Pons (tissue), 1 donor: ENCODE measurements at regions not wholly inside any gene's neighbourhood (a gene's known extent, or its start where the extent isn't known, plus 50 kb on each side); places are given as distances from the start of the nearest gene placed in this dataset.
"Not testable (repeated sequence)": the region's sequence is repeated elsewhere in the genome, so short reads cannot be mapped to it uniquely, and the experiment has no call there.

Source experiments
- DNase-seq: peaks from one replicate; pipeline ENCODE4 v3.0.0-alpha.2; 2016; ENCODE audit warnings: low spot score

DNA sequence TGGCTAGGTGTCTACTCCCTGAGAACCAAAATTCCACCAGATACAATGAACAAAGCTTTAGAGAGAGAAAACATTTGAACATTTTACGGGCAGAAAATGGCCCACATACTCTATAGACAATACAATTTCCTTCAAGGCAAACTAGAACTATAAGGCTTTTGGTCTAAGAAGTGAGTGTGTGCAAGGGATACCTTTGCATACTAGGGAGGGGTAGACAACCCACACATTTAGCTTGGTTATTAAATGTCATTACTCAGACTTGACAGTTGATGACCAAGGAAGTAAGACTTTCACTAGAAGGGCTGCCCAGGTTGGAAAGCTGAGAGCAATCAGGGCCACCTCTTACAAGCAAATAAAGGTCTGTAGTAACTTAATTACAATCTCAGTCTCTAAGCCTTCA, 64.0 kb upstream of the PLEKHM1 start:
- DNase-seq, result not testable (repeated sequence)

DNA sequence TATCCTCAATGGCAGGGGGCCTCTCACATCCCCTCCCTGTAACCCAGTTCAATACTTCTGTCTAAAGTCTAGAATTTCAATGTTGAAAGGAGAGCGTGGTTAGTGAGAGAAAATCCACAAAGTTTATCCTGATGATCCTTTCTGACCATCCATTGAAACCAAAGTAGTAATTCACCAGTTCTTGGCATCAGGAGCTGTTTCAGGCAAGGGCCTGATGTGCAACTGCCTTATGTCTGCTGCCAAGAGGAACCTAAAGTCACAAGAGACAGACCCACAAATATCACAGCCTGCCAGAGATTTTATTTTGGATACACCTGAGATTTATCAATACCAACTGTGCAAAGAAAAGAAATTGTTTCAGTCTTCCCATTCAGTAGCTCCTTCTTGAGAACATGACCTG, 68.3 kb upstream of the PLEKHM1 start:
- not testable (repeated sequence) for DNase-seq

DNA sequence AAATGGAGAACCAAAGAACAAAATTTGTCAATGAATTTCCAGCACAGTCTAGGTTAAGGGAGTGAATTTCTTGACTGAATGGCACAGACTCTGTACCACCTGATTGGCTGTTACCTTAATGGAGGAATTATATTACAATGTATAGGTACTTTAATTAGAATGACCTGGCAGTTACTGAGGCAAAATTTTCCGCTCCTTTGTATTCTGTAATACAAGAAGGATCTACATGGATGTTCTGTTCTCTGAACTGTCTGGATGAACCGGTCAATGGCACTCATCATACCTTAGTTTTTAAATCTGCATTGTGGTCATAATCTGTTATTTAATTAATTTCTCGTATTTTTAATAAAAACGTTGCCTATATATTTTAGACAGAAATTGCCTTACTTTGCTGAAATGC, 72.3 kb upstream of the PLEKHM1 start:
- DNase-seq, result not testable (repeated sequence)

DNA sequence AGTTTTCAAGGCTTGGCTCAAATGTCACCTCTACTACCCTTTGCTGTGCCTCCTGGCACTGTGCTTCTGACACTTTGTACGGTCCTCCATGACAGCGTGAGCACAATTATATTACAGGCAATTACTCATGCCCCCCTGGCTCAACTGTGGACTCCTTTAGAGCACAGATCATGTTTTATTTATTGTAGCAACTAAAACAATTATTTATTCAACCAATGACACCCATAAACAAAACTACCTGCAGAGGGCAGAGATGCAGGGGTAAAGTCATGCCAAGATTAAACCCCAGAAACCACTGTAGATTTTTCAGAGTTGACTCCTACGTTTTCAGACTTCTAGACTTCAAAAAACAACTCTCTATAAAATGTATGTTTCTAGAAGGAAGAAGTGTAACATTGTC, 72.8 kb upstream of the PLEKHM1 start:
- not testable (repeated sequence) for DNase-seq

DNA sequence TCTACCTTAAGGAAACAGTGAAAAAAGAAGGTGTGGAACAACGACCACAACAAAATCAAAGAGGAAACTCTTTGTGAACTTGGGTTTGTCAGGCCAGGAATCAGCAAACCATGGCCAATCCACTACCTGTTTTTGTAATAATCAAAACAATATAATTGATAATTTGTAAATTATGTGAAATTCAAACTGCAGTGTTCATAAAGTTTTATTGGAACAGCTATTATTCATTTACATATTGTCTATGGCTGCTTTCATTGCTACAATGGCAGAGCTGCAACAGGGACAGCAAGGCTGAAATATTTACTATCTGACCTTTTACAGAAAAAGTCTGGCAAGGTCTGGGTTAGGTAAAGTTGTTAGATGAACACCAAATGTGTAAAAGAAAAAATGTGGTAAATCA, 77.8 kb upstream of the PLEKHM1 start:
- not testable (repeated sequence) for DNase-seq

DNA sequence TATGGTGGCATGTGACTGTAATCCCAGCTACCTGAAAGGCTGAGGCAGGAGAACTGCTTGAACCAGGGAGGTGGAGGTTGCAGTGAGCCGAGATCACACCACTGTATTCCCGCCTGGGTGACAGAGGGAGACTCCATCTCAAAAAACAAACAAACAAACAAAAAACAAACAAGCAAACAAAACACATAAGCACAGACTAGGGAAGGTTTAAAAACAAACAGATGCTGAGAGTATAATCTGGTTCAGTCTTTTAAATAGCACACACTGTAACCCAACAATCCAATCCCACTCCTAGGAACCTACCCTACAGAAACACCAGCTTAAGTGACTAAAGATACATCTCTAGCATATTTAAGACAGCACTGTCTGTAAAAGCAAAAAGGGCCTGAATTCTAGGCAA, 82.8 kb upstream of the PLEKHM1 start:
- not testable (repeated sequence) for DNase-seq

DNA sequence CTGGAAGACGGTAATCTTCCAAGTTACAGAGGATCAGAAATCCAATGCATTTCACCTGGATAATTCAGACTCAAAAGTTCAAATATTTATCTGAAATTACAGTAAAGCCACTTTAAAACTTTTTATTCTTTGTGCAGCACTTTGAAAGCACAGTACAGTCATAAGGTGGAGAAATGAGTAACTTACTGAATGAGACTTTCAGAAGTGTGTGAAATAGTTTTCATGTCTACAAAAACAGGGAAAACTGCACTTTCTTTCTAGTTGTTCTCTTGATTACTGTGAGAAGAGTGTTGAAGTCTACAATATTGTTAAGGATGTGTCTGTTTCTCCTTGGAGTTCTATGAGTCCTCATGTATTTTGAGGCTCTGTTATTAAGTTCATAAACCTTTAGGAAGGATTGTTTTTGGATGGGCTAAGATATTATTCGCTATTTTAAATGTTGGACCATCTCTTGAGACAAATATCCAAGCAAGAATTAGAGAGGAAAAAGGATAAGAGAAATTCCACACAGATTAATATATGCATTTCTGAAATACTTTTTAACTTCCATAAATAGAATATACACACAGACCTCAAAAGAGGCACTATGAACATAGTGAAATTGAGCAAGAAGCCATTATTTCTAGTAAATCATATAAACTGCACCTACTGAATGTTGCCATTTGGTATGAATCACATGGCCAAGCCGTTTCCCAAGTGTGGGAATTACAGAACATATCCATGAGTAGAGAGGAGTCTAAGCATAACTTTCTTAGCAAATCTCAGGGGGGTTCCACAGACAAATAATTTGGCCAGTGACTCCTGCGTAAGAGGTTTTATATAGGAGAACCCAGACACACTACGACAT, 83.6 kb upstream of the PLEKHM1 start:
- DNase-seq, result peak; percentile 1

DNA sequence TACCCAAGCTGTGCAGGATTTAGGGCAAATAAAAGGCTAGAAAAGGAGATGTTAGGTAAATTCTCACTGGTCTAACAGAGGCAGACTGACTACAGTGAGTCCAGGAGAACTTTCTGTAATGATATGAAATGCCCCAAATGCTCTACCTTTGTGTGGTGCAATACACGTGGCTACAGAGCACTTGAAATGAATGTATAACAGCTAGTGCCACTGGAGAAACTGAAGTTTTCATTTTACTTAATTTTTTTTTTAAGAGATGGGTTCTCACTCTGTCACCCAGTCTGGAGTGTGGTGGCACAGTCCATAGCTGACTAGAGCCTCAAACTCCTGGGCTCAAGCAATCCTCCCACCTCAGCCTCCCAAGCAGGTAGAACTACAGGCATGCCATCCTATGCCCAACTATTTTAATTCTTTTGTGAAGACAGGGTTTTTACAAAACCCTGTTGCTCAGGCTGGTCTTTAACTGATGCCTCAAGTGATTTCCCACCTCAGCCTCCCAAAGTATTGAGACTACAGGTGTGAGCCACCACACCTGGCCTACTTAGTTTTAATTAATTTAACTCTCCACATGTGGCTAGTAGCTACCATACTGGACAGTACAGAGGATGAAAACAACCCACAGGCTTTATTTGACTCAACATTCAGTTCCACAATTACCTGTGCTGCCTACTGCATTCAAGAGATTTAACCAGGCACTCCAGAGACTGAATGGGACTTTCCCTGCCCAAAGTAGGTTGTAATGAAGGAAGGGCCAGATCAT, 84.8 kb upstream of the PLEKHM1 start:
- no peak for DNase-seq

DNA sequence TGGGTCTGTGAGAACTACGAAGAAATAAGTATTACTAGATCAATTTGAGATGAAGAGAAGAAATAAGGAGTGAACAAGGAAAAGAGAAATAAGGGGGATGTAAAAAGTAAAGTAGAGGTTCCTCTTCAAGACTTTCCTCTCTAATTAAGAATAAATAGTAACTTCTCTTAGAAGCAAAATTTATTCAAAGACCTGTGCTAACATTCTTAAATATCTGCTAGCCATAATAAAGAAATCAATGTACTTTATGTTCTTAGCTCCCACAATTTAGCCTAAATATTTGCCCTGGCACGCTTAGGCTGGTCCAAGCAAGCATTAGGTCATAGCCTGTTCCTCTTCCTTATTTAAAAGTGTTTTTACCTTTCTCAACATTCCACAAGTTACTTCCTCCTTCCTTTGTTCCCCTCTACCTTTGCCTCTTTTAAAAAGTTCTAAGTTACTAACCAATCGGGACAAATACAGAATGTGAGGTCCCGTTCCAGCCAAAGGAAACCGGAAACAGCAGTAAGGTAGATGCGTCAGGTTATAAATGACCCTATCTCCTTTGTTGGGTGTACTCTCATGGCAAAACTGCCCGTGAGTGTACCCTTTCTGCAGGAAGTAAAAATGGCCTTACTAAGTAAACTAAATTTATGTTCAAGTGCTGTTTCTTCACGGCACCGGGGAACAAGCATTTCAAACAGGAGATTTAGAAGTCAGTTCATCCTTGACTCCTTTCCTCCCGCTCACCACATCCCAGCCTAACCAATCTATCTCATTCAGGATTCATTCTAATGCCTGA, 86.2 kb upstream of the PLEKHM1 start:
- not testable (repeated sequence) for DNase-seq

DNA sequence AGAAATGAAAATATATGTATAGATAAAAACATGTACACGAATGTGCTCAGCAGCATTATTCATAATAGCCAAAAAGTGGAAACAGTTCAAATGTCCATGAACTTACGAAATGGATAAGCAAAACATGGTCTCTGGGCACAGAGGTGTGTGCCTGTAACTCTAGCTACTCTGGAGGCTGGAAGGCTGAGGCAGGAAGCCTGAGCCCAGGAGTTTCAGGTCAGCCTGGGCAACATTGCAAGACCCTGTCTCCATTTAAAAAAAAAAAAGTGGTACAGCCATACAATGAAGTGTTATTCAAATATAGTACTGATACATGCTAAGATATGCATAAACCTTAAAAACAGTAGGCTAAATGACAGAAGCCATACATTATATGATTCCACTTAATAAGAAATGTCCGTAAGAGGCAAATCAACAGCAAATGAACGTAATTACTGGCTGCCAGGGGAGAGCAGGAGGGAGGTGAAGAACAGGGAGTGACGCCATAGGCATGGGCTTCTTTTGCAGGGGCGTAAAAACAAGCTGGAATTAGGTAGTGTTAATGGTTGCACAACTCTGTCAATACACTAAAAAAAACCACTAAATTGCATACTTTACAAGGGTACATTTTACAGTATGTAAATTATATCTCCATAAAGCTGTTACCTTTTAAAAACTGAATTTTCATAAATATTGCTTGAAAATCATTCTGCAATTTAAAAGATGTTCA, 87.2 kb upstream of the PLEKHM1 start:
- no peak for DNase-seq

DNA sequence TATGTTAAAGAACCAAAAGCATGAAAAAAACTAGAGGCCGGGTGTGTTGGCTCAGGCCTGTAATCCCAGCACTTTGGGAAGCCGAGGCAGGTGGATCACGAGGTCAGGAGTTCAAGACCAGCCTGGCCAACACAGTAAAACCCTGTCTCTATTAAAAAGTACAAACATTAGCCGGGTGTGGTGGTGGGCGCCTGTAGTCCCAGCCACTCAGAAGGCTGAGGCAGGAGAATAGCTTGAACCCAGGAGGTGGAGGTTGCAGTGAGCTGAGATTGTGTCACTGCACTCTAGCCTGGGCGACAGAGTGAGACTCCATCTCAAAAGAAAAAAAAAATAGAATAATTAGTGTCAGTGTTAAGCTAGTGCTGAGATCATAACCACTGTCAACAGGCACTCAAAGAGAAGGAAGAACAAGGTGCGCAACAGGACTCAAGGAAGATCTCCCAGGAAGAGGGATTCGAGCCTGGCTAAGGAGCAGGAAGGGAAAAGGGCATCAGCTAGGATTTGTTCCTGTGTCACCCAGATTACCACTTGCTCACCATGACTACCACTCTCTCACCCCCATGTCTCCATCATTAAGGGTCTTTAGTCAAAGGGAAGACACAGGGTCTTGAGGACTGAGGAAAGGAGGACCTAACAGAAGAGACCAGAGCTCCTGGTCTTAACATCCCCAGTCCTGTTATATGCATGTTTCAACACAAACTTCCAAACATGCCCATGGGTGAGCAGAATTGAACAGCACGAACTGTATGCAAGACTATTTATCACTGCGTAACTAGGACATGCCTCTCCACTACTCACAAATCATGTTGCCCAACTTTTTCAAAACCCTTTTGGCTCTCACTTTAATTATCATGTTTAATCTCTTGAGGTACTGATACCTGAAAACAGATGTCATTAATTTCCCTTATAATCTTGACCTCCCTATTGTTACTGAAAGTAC, 88.3 kb upstream of the PLEKHM1 start:
- peak; percentile 7 for DNase-seq

DNA sequence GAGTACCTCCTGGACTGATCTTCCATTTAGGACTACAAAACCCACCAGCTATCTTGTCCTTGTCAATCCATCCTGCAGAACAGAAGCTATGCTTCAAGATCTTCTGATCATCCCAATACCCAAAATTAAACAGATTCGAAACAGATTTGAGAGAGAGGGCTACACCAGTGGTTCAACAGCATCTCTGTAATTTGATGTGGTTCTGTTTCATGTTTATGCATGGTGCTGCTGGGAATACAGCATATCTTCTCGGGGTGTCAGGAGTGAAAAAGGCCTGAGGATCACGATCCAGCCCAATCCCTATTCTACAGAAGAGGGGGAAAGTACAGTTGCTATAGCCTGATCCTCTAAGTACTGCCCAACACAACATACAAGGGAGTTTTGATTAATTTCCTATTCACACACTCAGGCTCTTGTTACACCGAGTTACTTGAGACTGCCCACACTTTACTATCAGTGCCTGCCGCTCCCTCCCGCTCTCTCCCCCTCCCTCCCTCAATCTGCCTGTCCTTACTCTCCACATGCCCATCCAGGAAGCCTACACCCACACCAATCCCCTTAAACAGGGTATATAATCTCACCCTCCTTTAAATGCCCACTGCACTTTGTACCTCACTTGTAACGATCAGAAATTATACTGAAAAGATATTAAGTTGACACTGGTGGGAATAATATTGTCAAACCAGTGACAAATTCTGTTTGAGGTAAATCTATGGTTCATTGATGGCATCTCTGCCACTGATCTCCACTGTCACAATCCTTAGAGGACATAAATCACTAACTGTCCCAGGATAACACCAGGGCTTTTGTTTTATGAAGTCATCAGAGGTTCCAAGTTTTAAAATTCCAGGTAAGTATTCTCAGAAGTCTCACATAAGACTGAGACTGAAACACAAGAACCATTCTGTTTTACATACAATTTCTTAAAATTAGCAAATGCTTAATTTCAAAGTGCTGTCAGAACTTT, 89.3 kb upstream of the PLEKHM1 start:
- DNase-seq, result peak; percentile 2

DNA sequence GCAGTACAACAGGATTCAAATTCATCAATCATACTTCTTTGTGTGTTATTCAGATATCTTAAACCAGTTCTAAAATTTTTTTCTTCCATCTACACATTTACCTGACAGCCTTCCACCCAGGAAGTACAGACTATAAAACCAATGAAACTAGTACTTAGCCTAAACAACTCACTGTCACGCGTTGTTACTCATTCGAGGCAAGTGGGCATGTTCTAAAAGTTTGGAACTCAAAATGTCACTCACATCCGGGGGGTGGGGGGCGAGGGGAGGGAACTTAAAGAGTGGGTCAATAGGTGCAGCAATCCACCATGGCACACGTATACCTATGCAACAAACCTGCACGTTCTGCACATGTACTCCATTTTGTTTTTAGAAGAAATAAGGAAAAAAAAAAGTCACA, 90.4 kb upstream of the PLEKHM1 start:
- peak; percentile 2 for DNase-seq

DNA sequence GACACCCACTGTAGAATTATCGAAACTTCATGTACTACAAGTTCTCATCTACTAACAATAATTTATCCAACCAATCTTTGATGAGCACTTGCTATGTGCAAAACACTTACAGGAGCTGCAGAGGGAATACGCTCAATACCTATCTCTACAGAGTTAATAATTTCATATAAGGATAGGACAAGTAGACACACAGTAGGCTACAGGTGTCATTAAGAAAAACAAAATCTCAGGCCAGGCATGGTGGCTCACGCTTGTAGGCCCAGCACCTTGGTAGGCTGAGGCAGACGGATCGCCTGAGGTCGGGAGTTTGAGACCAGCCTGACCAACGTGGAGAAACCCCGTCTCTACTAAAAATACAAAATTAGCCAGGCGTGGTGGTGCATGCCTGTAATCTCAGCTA, 91.3 kb upstream of the PLEKHM1 start:
- peak; percentile 1 for DNase-seq

DNA sequence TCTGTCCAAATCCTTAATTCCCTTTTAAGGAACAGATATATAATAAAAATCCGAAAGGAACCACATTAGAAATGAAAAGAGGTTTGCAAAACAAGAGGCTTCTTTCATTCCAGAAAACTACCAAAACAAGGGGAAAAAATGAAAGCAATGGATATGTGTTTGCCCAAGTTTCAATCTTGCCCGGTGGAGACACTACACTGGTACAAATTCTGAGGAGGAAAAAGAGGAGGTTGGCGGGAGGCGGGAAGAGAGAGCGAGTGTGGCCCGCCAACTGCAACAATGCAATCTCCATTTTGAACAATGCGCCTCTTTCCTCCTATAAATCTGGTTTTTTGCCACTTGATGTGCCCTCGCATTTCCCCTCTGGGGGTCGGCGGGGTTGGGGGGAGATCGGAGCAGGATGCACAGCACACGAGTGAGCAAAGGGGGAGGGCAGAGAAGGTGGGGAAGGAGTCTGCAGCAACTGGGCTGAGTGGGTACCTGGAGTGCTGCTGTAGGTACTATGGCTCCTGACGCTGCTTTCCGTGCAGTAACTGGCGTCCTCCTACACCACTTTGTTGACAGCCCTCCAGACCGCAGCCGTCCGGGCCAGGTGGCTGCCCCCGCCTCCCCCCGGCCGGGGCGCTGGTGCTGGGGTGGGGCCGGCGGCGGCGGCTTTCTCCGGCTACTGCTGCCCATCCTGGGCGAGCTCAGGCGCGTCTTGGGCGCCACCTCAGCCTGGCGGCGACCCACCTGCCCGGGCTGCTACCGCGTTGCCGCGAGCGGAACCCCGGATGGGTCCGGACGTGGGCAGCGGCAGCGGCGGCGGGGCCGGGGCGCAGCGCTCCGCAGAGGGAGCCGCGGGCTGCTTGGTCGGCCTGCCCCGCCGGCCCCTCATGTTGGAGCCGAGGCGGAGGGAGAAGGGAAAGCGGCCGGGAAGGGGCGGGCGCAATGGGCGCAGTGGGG, 93.8 kb upstream of the PLEKHM1 start:
- DNase-seq, result peak; percentile 73

DNA sequence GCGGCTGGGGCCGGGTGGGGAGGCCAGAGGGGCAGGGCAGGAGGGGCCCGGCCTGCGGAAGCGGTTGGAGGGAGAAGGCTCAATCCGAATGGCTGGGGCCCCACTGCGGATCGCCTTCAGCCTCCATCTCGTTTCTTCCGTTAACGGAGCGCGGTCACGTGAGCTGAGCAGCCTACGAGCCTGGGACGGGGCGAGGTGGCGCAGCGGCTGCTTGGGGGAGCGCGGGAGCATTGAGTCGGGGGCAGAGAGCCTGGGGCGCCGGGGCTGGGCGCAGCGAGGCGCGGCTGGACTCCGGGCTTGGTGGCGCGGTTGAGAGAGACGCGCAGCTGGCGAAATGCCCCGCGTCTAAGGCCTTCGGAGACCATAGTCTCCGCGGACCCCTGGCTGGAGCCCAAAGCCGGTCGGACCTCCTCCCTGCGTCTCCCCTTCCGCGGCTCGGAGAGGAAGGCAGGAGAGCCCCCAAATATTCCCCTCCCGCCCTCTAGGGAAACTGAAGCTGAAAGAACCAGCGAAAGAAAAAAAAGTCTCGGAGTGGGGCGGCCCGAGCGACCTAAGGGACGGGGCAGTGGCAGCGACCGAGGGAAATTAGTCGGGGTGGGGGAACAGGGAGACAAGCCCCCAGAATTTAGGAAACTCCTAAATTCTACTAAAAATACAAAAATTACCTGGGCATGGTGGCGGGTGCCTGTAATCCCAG, 94.7 kb upstream of the PLEKHM1 start:
- DNase-seq, result peak; percentile 85

DNA sequence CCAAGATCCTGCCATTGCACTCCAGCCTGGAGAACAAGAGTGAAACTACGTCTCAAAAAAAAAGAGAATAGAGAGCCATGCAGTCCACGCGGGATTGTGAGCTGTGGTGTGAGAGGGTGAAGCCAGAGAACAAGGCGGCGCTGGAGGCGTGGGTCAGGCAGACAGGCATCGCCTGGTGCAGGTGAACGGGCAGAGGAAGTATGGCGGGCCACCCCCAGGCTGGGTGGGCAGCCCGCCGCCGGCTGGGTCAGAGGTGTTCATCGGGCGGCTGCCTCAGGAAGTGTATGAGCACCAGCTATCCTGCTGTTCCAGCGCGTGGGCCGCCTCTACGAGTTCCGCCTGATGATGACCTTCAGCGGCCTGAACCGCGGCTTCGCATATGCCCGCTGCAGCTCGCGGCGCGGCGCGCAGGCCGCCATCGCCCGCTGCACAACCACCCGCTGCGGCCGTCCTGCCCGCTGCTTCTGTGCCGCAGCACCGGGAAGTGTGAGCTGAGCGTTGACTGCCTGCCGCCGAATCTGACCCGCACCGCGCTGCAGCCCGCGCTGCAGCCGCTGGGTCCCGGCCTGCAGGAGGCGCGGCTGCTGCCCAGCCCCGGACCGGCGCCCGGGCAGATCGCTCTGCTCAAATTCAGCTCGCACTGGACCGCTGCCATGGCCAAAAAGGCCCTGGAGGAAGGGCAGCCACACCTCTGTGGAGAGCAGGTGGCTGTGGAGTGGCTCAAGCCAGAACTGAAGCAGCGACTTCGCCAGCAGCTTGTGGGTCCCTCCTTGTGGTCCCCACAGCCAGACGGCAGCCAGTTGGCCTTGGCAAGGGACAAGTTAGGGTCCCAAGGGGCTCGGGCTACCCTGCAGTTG, 95.5 kb upstream of the PLEKHM1 start:
- peak; percentile 11 for DNase-seq
